ENCODE measurements at regions not wholly inside any gene's neighbourhood (a gene's known extent, or its start where the extent isn't known, plus 50 kb on each side); places are given as distances from the start of the nearest gene placed in this dataset.
"Not testable (repeated sequence)": the region's sequence is repeated elsewhere in the genome, so short reads cannot be mapped to it uniquely, and the experiment has no call there.

DNA sequence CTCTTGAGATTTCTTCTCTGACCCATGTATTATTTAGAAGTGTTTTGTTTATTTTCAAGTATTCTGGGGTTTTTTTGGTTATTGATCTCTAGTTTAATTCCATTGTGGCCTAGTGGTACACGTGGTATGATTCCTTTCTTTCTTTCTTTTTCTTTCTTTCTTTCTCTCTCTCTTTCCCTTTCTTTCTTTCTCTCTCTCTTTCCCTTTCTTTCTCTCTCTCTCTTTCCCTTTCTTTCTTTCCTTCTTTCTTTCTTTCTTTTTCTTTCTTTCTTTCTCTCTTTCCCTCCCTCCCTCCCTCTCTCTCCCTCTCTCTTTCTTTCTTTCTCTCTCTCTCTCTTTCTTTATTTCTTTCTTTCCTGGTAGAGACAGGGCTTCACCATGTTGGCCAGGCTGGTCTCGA is 85.7 kb upstream of the UBE2E1 start:
- no peaks in the 10 kb centered on the region for H3K36me3 ChIP-seq (ENCODE audit: control insufficient read depth, insufficient read depth, low read length)
- H3K4me1 ChIP-seq (ENCODE audit: control insufficient read depth, insufficient read depth, low read length) = no peaks in the 10 kb centered on the region
- no peak overlapping the region for H3K9ac ChIP-seq (ENCODE audit: low read length)
- peaks cover 2% of the 10 kb centered on the region for H3K27me3 ChIP-seq (ENCODE audit: control insufficient read depth, insufficient read depth, low read length)
- no peak overlapping the region for H3K27ac ChIP-seq (ENCODE audit: low read depth, low read length)
- no peak overlapping the region for H3K4me3 ChIP-seq (ENCODE audit: low read length)

- Histone ChIP-seq H3K9ac (ENCODE audit: low read length) (no peak overlapping the region), H3K4me3 (ENCODE audit: low read length) (no peak overlapping the region), H3K36me3 (ENCODE audit: control insufficient read depth, insufficient read depth, low read length) (no peaks in the 10 kb centered on the region), H3K27ac (ENCODE audit: low read depth, low read length) (no peak overlapping the region), H3K27me3 (ENCODE audit: control insufficient read depth, insufficient read depth, low read length) (peaks cover 2% of the 10 kb centered on the region), H3K4me1 (ENCODE audit: control insufficient read depth, insufficient read depth, low read length) (no peaks in the 10 kb centered on the region)
Observed at GRCh38 chr3:23720885-23721284, 84.9 kb upstream of the UBE2E1 start.

- Histone ChIP-seq H3K4me3 (ENCODE audit: low read length) (no peak overlapping the region), H3K36me3 (ENCODE audit: control insufficient read depth, insufficient read depth, low read length) (no peaks in the 10 kb centered on the region), H3K9ac (ENCODE audit: low read length) (no peak overlapping the region), H3K27ac (ENCODE audit: low read depth, low read length) (no peak overlapping the region), H3K27me3 (ENCODE audit: control insufficient read depth, insufficient read depth, low read length) (peaks cover 2% of the 10 kb centered on the region), H3K4me1 (ENCODE audit: control insufficient read depth, insufficient read depth, low read length) (no peaks in the 10 kb centered on the region)
Observed at GRCh38 chr3:23723141-23723540, 82.6 kb upstream of the UBE2E1 start.

GRCh38 chr3:23723930-23724329 is 81.8 kb upstream of the UBE2E1 start:
- peaks cover 2% of the 10 kb centered on the region for H3K27me3 ChIP-seq (ENCODE audit: control insufficient read depth, insufficient read depth, low read length)
- no peak overlapping the region for H3K27ac ChIP-seq (ENCODE audit: low read depth, low read length)
- no peak overlapping the region for H3K9ac ChIP-seq (ENCODE audit: low read length)
- no peak overlapping the region for H3K4me3 ChIP-seq (ENCODE audit: low read length)
- H3K4me1 ChIP-seq (ENCODE audit: control insufficient read depth, insufficient read depth, low read length) = peaks cover 4% of the 10 kb centered on the region
- H3K36me3 ChIP-seq (ENCODE audit: control insufficient read depth, insufficient read depth, low read length) = no peaks in the 10 kb centered on the region

DNA sequence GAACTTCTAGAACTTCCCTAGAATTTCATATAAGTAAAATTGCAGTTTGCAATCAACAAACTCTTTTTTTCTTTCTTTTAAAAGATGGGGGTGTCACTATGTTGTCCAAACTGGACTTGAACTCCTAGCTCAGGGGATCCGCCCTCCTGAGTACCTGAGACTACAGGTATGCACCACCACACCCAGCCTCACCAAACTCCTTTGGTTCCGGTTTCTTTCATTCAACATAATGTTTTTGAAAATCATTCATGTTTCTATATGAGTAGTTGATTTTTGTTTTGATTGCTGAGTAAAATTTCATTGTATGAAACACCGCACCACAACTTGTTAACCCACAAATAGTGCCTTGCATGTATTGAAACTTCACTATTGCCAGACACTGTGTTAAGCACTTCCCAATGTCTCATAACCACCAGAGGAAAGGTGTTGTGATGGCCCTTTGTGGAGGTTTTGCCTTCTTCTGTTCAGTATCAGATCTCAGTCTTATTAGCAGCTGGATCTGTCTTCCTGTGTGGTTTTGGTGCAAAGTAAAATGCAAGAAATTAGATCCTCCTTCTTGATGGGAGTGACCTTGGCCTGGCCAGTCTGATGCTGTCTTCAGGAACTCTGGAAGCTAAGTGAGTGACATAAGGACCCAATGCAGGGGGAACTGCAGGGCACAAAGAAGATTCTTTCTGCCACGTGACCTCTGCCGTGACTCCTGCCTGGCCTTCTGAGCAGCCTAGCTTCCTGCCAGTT is 78.8 kb upstream of the UBE2E1 start:
- H3K27ac ChIP-seq (ENCODE audit: low read depth, low read length) = no peak overlapping the region
- peaks cover 4% of the 10 kb centered on the region for H3K4me1 ChIP-seq (ENCODE audit: control insufficient read depth, insufficient read depth, low read length)
- no peak overlapping the region for H3K4me3 ChIP-seq (ENCODE audit: low read length)
- H3K9ac ChIP-seq (ENCODE audit: low read length) = no peak overlapping the region
- H3K27me3 ChIP-seq (ENCODE audit: control insufficient read depth, insufficient read depth, low read length) = no peaks in the 10 kb centered on the region
- H3K36me3 ChIP-seq (ENCODE audit: control insufficient read depth, insufficient read depth, low read length) = no peaks in the 10 kb centered on the region

DNA sequence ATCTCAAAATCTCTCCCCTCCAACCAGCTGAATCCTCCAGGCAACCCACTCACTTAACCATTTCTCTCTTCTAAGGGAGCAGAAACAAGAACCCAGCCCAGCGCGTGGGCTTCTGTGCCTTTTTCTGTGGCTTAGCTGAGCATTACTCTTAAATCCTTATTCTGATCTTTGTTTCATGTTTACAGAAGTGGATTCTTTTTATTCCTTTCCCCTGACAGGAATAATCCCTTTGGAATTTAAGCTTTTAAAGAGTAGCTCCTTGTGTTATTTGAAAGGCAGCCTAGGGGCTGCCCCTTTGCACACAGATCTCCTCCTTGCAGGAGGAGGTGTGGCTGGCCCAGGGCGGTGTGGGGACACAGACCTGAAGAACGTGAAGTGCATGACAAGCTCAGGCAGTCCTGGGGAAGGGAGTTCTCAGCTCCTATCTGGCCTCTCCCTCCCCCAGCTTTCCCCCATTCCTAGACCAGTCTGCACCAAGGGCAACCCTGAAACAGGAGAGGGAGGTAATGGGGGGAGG is 77.1 kb upstream of the UBE2E1 start:
- Histone ChIP-seq H3K27me3 (ENCODE audit: control insufficient read depth, insufficient read depth, low read length) (no peaks in the 10 kb centered on the region), H3K27ac (ENCODE audit: low read depth, low read length) (no peak overlapping the region), H3K4me3 (ENCODE audit: low read length) (no peak overlapping the region), H3K36me3 (ENCODE audit: control insufficient read depth, insufficient read depth, low read length) (no peaks in the 10 kb centered on the region), H3K4me1 (ENCODE audit: control insufficient read depth, insufficient read depth, low read length) (peaks cover 4% of the 10 kb centered on the region), H3K9ac (ENCODE audit: low read length) (no peak overlapping the region)

DNA sequence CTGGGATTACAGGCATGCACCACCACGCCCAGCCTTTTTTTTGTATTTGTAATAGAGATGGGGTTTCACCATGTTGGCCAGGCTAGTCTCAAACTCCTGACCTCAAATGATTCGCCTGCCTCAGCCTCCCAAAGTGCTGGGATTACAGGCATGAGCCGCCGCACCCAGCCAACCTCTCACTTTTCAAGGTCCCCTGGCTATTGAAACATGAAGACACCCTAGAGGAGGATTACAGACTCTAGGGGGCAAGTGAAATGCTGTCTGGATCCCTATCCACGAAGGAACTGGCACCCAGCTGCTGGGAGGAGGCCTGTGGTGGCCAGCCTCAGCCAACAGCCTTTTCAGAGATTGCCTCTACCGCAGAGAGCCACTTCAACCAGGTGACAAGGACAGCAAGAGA is 76.4 kb upstream of the UBE2E1 start:
- not testable (repeated sequence) for H3K36me3 ChIP-seq (ENCODE audit: control insufficient read depth, insufficient read depth, low read length); H3K27me3 ChIP-seq (ENCODE audit: control insufficient read depth, insufficient read depth, low read length); H3K27ac ChIP-seq (ENCODE audit: low read depth, low read length); H3K4me1 ChIP-seq (ENCODE audit: control insufficient read depth, insufficient read depth, low read length); H3K4me3 ChIP-seq (ENCODE audit: low read length); H3K9ac ChIP-seq (ENCODE audit: low read length)

DNA sequence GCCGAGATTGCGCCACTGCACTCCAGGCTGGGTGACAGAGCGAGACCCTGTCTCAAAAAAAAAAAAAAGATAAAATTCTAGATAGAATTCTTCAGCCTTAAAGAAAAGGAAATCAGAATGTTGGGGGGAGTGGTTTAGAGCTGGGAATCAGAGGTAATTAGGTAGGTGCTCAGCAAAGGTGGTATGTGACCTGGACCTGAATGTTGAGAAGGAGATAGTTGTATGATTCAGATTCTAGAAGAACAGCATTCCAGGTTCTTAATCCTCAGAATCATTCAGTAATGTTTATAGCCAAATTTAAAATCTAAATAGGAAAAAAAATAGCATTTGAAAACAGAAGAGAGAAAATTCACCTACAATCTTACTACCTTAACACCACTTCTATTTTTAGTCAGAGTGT is 71.3 kb upstream of the UBE2E1 start:
- Histone ChIP-seq H3K9ac (ENCODE audit: low read length) (no peak overlapping the region), H3K36me3 (ENCODE audit: control insufficient read depth, insufficient read depth, low read length) (no peaks in the 10 kb centered on the region), H3K4me1 (ENCODE audit: control insufficient read depth, insufficient read depth, low read length) (no peaks in the 10 kb centered on the region), H3K27me3 (ENCODE audit: control insufficient read depth, insufficient read depth, low read length) (no peaks in the 10 kb centered on the region), H3K4me3 (ENCODE audit: low read length) (no peak overlapping the region), H3K27ac (ENCODE audit: low read depth, low read length) (no peak overlapping the region)

GRCh38 chr3:23735062-23735461 is 70.7 kb upstream of the UBE2E1 start:
- Histone ChIP-seq H3K27me3 (ENCODE audit: control insufficient read depth, insufficient read depth, low read length) (no peaks in the 10 kb centered on the region), H3K4me3 (ENCODE audit: low read length) (no peak overlapping the region), H3K4me1 (ENCODE audit: control insufficient read depth, insufficient read depth, low read length) (no peaks in the 10 kb centered on the region), H3K9ac (ENCODE audit: low read length) (no peak overlapping the region), H3K27ac (ENCODE audit: low read depth, low read length) (no peak overlapping the region), H3K36me3 (ENCODE audit: control insufficient read depth, insufficient read depth, low read length) (no peaks in the 10 kb centered on the region)

- H3K4me1 ChIP-seq (ENCODE audit: control insufficient read depth, insufficient read depth, low read length) = no peaks in the 10 kb centered on the region
- no peak overlapping the region for H3K9ac ChIP-seq (ENCODE audit: low read length)
- H3K27me3 ChIP-seq (ENCODE audit: control insufficient read depth, insufficient read depth, low read length) = no peaks in the 10 kb centered on the region
- no peaks in the 10 kb centered on the region for H3K36me3 ChIP-seq (ENCODE audit: control insufficient read depth, insufficient read depth, low read length)
- no peak overlapping the region for H3K4me3 ChIP-seq (ENCODE audit: low read length)
- no peak overlapping the region for H3K27ac ChIP-seq (ENCODE audit: low read depth, low read length)
Observed at GRCh38 chr3:23735535-23736326, 70.0 kb upstream of the UBE2E1 start.

DNA sequence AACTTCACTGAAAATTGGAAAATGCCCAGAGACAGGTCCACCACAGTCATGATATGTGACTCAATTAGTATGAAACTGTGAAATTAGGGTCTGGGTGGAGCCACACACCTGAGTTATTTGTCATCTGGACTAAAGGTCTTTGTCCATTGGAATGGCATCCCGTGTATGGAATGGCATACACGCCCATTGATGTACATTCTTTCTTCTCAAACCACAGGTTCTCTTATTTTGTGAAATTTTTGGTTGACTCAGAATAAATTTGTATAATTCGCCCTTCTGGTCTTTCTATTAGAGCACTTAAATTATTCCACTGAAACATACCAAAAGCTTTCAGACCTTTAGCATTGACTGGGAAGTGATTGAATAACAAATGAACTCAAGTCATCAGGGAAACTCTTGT is 66.8 kb upstream of the UBE2E1 start:
- Histone ChIP-seq H3K4me3 (ENCODE audit: low read length) (no peak overlapping the region), H3K27ac (ENCODE audit: low read depth, low read length) (no peak overlapping the region), H3K4me1 (ENCODE audit: control insufficient read depth, insufficient read depth, low read length) (no peaks in the 10 kb centered on the region), H3K36me3 (ENCODE audit: control insufficient read depth, insufficient read depth, low read length) (no peaks in the 10 kb centered on the region), H3K9ac (ENCODE audit: low read length) (no peak overlapping the region), H3K27me3 (ENCODE audit: control insufficient read depth, insufficient read depth, low read length) (no peaks in the 10 kb centered on the region)

DNA sequence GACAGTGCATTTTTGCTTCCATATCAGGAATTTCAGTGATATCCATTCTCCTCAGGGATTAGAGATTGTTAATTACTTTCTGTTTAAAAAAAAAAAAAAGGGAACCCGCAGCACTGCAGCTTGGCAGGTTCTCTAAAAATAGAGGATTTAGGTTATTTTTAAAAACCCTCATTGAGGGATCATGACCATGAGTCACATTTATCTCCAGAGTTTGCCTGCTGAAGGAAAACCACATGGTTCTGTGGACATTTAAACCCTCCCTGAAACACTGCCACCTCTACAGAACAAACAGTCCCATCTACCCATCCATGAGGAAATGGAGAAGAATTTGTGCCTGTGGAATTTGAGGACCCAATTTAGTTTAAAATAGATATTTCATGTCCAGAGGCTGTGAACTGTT is 66.2 kb upstream of the UBE2E1 start:
- Histone ChIP-seq H3K27me3 (ENCODE audit: control insufficient read depth, insufficient read depth, low read length) (no peaks in the 10 kb centered on the region), H3K4me3 (ENCODE audit: low read length) (no peak overlapping the region), H3K27ac (ENCODE audit: low read depth, low read length) (no peak overlapping the region), H3K4me1 (ENCODE audit: control insufficient read depth, insufficient read depth, low read length) (no peaks in the 10 kb centered on the region), H3K9ac (ENCODE audit: low read length) (no peak overlapping the region), H3K36me3 (ENCODE audit: control insufficient read depth, insufficient read depth, low read length) (no peaks in the 10 kb centered on the region)
